Parathyroid adenoma (tissue), 2 donors: ENCODE measurements at regions not wholly inside any gene's neighbourhood (a gene's known extent, or its start where the extent isn't known, plus 50 kb on each side); places are given as distances from the start of the nearest gene placed in this dataset.

Experiments
- H2AFZ ChIP-seq: fragments of 300-600 bp; sonication (generic); one replicate; pipeline ENCODE4 v1.7.0; 2017; ENCODE audit warnings: antibody characterized with exemption, mild to moderate bottlenecking
- H3K27ac ChIP-seq: fragments of 300-600 bp; sonication (generic); one replicate; pipeline ENCODE4 v1.7.0; 2017
- H3K27me3 ChIP-seq: fragments of 300-600 bp; sonication (generic); one replicate; pipeline ENCODE4 v1.7.0; 2017; ENCODE audit warnings: low read length; ENCODE audit not compliant: control insufficient read depth, insufficient read depth
- H3K36me3 ChIP-seq: fragments of 300-600 bp; sonication (generic); one replicate; pipeline ENCODE4 v1.7.0; 2017; ENCODE audit warnings: low read length; ENCODE audit not compliant: control insufficient read depth, insufficient read depth
- H3K4me1 ChIP-seq: fragments of 300-600 bp; sonication (generic); one replicate; pipeline ENCODE4 v1.7.0; 2017; ENCODE audit warnings: control low read depth
- H3K4me2 ChIP-seq: fragments of 300-600 bp; sonication (generic); one replicate; pipeline ENCODE4 v1.7.0; 2017; ENCODE audit warnings: low read length
- H3K4me3 ChIP-seq: fragments of 300-600 bp; sonication (generic); one replicate; pipeline ENCODE4 v1.7.0; 2017; ENCODE audit warnings: low read depth, low read length
- H3K79me2 ChIP-seq: fragments of 300-600 bp; sonication (generic); one replicate; pipeline ENCODE4 v1.7.0; 2017; ENCODE audit warnings: control low read depth
- H3K9ac ChIP-seq: fragments of 300-600 bp; sonication (generic); one replicate; pipeline ENCODE4 v1.7.0; 2017; ENCODE audit warnings: mild to moderate bottlenecking
- H3K9me3 ChIP-seq: fragments of 300-600 bp; sonication (generic); one replicate; pipeline ENCODE4 v1.7.0; 2017; ENCODE audit warnings: low read length; ENCODE audit not compliant: control insufficient read depth
- CTCF ChIP-seq: fragments of 300-600 bp; sonication (generic); IDR thresholded peaks from one replicate; pipeline ENCODE4 v1.7.0; 2017; ENCODE audit warnings: antibody characterized with exemption, mild to moderate bottlenecking
- donor health status: primary hyperparathyroidism.

DNA sequence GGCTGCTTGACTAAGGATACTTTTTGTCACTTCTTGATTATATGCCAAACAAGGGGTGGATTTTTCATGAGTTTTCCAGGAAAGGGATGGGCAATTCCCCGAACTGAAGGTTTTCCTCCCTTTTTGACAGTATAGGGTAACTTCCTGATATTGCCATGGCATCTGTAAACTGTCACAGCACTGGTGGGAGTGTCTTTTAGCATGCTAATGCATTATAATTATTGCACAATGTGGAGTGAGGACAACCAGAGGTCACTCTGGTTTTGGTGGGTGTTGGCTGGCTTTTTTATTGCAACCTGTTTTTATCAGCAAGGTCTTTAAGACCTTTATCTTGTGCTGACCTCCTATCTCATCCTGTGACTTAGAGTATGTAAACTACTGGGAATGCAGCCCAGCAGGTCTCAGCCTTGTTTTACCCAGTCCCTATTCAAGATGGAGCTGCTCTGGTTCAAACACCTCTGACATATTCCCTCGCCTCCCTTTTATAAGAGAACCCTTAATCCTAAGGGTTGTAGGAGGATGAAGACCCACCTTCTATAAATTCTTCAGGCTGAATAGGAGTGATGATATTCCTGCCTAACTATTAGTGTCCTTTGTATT is 471.2 kb downstream of the ATP23 start:
- no peak for TF ChIP-seq CTCF
- H2AFZ ChIP-seq, result no peak overlapping the region
- H3K36me3 ChIP-seq, result no peaks in the 10 kb centered on the region
- no peaks in the 10 kb centered on the region for H3K27me3 ChIP-seq
- no peak overlapping the region for H3K4me2 ChIP-seq
- no peak overlapping the region for H3K4me3 ChIP-seq
- no peaks in the 10 kb centered on the region for H3K4me1 ChIP-seq
- H3K79me2 ChIP-seq, result no peaks in the 10 kb centered on the region
- no peak overlapping the region for H3K9ac ChIP-seq
- no peak overlapping the region for H3K27ac ChIP-seq
- H3K9me3 ChIP-seq, result no peaks in the 10 kb centered on the region

DNA sequence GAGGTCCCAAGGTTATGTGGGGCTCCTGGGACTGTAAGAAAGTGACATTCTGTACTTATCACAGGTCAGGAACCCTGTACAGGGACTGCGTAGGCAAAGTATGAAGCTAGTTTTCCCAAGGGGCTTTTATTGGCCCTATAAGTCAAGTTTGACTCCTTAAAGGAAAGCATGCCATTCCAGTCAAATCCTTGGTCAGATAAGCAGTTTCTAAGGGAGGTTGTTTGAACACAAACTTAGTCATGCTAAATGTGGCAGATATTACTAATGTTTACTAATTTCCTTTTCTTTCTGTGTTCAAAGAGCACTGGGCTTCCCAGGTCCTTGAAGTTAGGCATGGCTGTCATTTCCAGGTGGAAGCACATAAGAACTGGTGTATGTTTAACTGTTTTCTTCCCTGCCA is 472.4 kb downstream of the ATP23 start:
- H3K4me1 ChIP-seq, result no peaks in the 10 kb centered on the region
- H3K4me2 ChIP-seq, result no peak overlapping the region
- no peak for TF ChIP-seq CTCF
- H3K27me3 ChIP-seq, result no peaks in the 10 kb centered on the region
- H3K9ac ChIP-seq, result no peak overlapping the region
- no peak overlapping the region for H2AFZ ChIP-seq
- no peaks in the 10 kb centered on the region for H3K36me3 ChIP-seq
- no peaks in the 10 kb centered on the region for H3K9me3 ChIP-seq
- no peak overlapping the region for H3K4me3 ChIP-seq
- H3K27ac ChIP-seq, result no peak overlapping the region
- no peaks in the 10 kb centered on the region for H3K79me2 ChIP-seq

DNA sequence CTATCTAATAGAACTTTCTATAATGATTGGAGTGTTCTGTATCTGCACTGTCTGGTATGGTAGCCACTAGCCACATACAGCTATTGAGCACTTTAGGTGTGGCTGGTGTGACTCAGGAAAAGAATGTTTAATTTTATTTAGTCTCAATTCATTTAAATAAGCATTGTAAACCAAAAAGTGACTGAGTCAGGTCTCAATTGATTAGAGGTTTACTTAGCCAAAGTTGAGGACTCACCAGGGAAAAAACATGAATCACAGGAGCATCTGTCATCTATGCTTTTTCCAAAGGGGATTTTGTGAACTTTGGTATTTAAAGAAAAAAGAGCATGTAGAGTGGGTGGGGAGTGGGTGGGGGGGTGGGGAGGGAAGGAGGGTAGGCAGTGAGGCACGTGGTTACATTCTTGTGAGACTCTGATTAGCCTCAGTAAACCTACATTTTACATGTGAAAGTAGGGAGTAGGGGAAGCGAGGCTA is 473.1 kb downstream of the ATP23 start:
- no peaks in the 10 kb centered on the region for H3K4me1 ChIP-seq
- no peaks in the 10 kb centered on the region for H3K27me3 ChIP-seq
- no peaks in the 10 kb centered on the region for H3K79me2 ChIP-seq
- H3K4me2 ChIP-seq, result no peak overlapping the region
- H3K36me3 ChIP-seq, result no peaks in the 10 kb centered on the region
- no peak overlapping the region for H2AFZ ChIP-seq
- no peak for TF ChIP-seq CTCF
- H3K9me3 ChIP-seq, result no peaks in the 10 kb centered on the region
- H3K9ac ChIP-seq, result no peak overlapping the region
- H3K27ac ChIP-seq, result no peak overlapping the region
- H3K4me3 ChIP-seq, result no peak overlapping the region

DNA sequence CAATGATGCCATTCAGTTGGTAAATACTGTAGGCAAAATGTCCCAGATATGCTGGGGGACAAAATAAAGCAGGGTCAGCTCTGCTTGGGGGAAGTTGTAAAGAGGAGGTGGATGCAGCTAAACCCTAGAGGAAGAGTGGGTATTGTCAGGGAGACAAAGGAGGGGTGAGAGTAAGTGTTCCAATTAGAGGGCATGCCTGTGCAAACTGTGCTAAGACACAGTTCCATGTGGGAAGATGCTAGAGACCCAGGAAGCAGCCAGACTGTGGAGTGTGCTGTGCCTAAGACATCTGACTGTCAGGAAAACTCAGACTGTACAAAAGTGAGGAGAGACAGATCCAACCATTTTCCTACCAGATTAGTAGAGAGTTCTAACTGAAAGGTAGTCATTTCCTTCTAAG is 474.3 kb downstream of the ATP23 start:
- H3K27ac ChIP-seq, result no peak overlapping the region
- no peak for TF ChIP-seq CTCF

DNA sequence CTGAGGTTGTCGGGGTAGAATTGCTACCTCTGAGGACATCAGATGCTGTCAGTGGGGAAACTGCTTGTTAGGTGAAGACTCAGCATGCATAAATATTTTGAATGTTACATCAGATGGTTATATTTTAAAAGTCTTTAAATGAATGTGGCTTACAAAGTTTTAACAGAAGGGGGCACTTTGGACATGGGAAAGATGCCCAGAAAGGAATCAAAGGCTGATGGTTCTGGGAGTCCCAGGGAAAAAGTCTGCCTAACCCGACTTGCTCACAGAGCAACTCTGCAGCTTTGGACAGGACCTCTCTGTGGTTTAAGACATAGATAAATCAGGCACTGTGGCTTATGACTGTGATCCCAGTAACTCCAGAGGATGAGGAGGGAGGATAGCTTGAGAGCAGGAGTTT is 474.9 kb downstream of the ATP23 start:
- Histone ChIP-seq H3K27ac (no peak overlapping the region), H3K36me3 (no peaks in the 10 kb centered on the region), H3K4me2 (no peak overlapping the region), H3K4me1 (no peaks in the 10 kb centered on the region), H3K4me3 (no peak overlapping the region), H3K79me2 (no peaks in the 10 kb centered on the region), H3K9ac (no peak overlapping the region), H2AFZ (no peak overlapping the region), H3K9me3 (no peaks in the 10 kb centered on the region), H3K27me3 (no peaks in the 10 kb centered on the region)
- no peak for TF ChIP-seq CTCF

More for the DNA sequence above, 474.3 kb downstream of the ATP23 start:
- no peaks in the 10 kb centered on the region for H3K27me3 ChIP-seq
- H3K4me1 ChIP-seq, result no peaks in the 10 kb centered on the region
- H3K4me2 ChIP-seq, result no peak overlapping the region
- H3K9ac ChIP-seq, result no peak overlapping the region
- no peaks in the 10 kb centered on the region for H3K79me2 ChIP-seq
- no peaks in the 10 kb centered on the region for H3K36me3 ChIP-seq
- H3K4me3 ChIP-seq, result no peak overlapping the region
- no peaks in the 10 kb centered on the region for H3K9me3 ChIP-seq
- no peak overlapping the region for H2AFZ ChIP-seq
